Astrocyte of the spinal cord (primary cell): ENCODE measurements at regions not wholly inside any gene's neighbourhood (a gene's known extent, or its start where the extent isn't known, plus 50 kb on each side); places are given as distances from the start of the nearest gene placed in this dataset.

Source experiments
- DNase-seq: peaks from one replicate; pipeline ENCODE4 v3.0.0; 2011; ENCODE audit warnings: low read depth, low spot score
- H3K4me3 ChIP-seq: 2 replicates; pipeline ENCODE4 v1.5.1; 2011; ENCODE audit warnings: low read depth, mild to moderate bottlenecking, low read length, moderate library complexity
- in situ Hi-C: cut with HindIII; loops from 2 replicates; pipeline ENCODE4 v1.10.0; 2017; ENCODE audit warnings: low sequenced_read_pairs
- TF ChIP-seq, protein P1 (sequence below): IDR thresholded peaks from 2 replicates; pipeline ENCODE4 v1.5.1; 2012; ENCODE audit warnings: low read depth, mild to moderate bottlenecking, low read length, inconsistent platforms

DNA sequence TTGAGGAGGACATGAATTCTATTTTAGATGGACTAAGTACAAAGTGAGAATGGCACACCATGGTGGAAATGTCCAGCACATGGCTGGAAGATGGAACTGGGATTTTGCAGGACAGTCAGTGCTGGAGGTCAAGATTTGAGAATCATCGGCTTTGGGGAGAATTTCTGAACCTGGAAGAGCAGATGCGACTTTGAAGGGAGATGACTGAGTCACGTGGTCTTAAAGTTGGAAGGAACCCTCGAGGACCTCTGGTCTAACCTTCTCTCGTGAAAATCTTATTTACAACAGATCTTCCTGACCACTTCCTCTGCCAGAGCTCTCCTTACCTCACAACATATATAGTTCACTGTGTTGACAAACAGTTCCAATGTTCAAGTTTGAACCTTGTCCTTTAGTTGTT, 415.4 kb downstream of the ATP23 start:
- in situ Hi-C loops: no loop called here
- TF ChIP-seq, protein P1, sequence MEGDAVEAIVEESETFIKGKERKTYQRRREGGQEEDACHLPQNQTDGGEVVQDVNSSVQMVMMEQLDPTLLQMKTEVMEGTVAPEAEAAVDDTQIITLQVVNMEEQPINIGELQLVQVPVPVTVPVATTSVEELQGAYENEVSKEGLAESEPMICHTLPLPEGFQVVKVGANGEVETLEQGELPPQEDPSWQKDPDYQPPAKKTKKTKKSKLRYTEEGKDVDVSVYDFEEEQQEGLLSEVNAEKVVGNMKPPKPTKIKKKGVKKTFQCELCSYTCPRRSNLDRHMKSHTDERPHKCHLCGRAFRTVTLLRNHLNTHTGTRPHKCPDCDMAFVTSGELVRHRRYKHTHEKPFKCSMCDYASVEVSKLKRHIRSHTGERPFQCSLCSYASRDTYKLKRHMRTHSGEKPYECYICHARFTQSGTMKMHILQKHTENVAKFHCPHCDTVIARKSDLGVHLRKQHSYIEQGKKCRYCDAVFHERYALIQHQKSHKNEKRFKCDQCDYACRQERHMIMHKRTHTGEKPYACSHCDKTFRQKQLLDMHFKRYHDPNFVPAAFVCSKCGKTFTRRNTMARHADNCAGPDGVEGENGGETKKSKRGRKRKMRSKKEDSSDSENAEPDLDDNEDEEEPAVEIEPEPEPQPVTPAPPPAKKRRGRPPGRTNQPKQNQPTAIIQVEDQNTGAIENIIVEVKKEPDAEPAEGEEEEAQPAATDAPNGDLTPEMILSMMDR: no peak
- no peak for DNase-seq

DNA sequence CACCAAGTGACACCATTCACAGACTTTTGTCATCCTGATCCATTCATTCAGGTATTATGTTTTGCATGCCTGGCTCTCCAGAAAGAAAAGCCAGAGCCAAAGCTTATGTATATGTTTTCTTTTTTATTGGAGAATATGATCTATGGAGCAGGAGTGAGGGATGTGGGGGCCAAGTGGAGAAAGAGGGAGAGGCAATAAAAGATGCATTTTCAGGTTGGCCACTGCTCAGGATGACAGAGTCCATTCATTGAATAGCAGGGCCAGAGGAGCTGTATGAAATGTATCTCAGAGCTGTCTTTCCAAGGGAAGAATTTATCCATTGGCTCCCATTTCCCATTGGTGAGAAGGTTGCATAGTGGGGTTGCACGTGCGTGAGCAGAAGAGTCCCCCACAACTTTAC, 416.1 kb downstream of the ATP23 start:
- in situ Hi-C loops: no loop called here
- DNase-seq: no peak
- TF ChIP-seq, protein P1: no peak
- H3K4me3 ChIP-seq: no peak overlapping the region

More for the DNA sequence above, 415.4 kb downstream of the ATP23 start:
- no peak overlapping the region for H3K4me3 ChIP-seq

DNA sequence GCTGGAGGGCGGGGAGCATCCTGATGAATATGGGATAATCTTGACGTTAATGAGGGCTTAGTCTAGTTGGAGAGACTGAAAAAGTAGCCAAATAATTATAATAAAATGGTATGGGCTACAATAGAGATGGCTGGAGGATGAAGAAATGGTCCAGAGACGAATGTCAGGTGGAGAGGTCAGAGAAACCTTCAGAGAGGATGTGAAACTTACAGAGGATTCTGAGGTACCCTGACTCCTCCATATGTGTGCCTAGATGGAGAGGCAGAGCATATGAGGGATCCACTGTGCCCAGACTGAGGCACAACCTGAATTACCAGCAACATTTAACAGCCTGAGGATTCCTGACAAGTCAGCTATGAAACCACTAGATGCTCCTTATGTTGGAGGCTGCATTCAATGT, 417.0 kb downstream of the ATP23 start:
- DNase-seq: no peak
- no peak overlapping the region for H3K4me3 ChIP-seq
- TF ChIP-seq, protein P1: no peak
- in situ Hi-C loops: no loop called here

DNA sequence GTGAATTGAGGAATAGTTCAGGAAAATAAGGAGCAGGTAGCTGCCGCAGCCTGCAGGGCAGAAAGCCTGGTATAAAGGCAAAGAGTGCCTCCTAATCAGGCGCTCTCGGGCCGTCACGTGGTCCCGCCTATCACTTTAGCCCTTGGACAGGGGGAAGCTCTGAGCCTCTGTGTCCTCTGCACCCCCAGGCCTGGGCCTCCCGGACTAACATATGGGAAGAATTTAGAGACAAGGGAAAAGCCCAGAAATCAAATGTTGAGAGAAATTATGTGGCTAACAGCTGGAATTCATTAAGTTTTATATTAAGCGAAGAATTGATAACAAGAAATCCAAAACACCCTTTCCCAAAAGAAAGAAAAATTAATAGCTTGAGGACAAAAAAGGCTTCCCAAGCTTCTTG, 417.7 kb downstream of the ATP23 start:
- in situ Hi-C loops: no loop called here
- TF ChIP-seq, protein P1: no peak
- DNase-seq: no peak
- no peak overlapping the region for H3K4me3 ChIP-seq

DNA sequence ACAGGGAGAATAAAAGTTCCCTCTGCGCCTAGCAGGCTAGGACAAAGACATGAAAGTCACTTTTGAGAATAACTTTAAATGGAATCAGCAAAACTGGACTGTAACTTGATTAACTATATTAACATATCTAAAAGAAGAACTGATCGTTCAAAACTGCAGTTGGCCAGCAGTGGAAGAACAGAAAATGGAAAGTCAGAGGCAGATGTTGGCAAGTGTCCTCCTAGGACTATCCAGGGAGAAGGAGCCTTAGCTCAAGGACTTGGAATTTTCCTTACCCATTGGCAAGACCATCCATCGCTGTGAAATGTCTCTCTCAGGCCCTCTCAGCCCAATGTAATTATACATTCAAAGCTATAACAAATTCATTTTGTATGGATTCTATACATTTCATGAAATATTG, 419.7 kb downstream of the ATP23 start:
- in situ Hi-C loops: no loop called here
- no peak overlapping the region for H3K4me3 ChIP-seq
- TF ChIP-seq, protein P1: no peak
- no peak for DNase-seq

DNA sequence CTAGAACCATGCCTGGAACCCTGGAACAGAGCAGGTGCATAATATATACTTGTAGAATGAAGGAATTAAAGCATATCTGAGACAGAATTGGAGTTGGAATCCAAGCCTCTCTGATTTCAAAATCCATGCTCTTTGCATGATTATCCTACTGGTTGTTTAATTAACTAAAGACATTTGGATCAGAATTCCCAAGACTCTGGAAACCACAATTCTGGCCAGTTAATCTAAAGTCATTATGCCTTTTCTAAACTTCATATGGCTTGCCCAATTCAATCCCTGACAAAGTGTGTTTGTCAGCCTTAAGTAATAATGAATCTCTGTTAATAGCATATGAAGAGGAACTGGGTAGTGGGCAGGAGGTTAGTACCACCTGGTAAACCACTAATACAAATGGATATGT, 422.6 kb downstream of the ATP23 start:
- no peak for DNase-seq
- no peak overlapping the region for H3K4me3 ChIP-seq
- TF ChIP-seq, protein P1: no peak
- in situ Hi-C loops: no loop called here

DNA sequence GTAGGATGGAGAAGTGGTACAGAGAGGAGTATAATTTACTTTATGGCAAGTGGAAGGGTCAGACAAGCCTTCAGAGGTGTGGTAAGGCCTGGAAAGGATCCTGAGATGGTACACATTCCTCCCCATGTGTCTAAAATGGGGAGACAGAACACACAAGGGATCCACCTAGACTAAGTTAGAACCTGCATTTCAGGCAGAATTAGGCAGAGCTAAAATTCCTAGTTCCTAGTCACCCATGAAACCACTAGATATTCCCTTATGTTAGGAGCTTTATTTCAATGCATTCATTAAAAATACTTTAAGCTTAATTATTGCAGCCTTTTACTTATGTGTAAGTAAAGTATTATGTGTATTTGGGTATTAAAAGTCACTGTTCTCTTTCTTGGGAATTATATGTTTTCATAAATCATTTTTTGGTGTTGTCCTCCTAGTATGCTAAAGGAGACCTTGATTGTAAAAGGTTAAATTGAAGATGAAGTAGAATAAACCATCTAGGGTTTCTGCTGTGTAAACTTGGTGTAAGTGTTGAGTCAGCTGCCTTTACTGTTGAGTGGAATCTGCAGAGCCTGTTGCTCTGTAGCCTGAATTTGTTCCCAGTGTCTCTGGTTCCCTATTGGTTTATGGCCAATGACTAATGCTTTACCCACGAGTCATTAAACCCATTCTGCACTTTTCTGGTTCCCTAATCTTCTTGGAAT, 423.2 kb downstream of the ATP23 start:
- in situ Hi-C loops: no loop called here
- peak; percentile 99 for DNase-seq
- TF ChIP-seq, protein P1: no peak
- no peak overlapping the region for H3K4me3 ChIP-seq
